Ascending aorta (tissue), 2 donors: ENCODE measurements at regions not wholly inside any gene's neighbourhood (a gene's known extent, or its start where the extent isn't known, plus 50 kb on each side); places are given as distances from the start of the nearest gene placed in this dataset.

Source experiments
- DNase-seq, 2 donors: peaks; one replicate each; pipeline ENCODE4 v3.0.0-alpha.2; 2019; ENCODE audit warnings: low spot score in 2 of 2
- H3K27ac ChIP-seq, 2 donors: fragments of 200-600 bp; sonication (generic); one replicate each; pipeline ENCODE4 v1.5.1; 2016 to 2017; ENCODE audit warnings: mild to moderate bottlenecking in 1 of 2
- H3K27me3 ChIP-seq: fragments of 200-600 bp; sonication (generic); one replicate; pipeline ENCODE4 v1.5.1; 2017
- H3K36me3 ChIP-seq, 2 donors: fragments of 200-600 bp; sonication (generic); one replicate each; pipeline ENCODE4 v1.5.1; 2016
- H3K4me1 ChIP-seq, 2 donors: fragments of 200-600 bp; sonication (generic); one replicate each; pipeline ENCODE4 v1.5.1; 2016 to 2017; ENCODE audit warnings: mild to moderate bottlenecking in 1 of 2
- H3K4me3 ChIP-seq, 2 donors: fragments of 200-600 bp; sonication (generic); one replicate each; pipeline ENCODE4 v1.5.1; 2016 to 2017; ENCODE audit warnings: mild to moderate bottlenecking in 1 of 2
- H3K9me3 ChIP-seq, 2 donors: fragments of 200-600 bp; sonication (generic); one replicate each; pipeline ENCODE4 v1.5.1; 2016
- intact Hi-C: fragments of 100-400 bp; cut with DNase I; formaldehyde crosslinking; loops from one replicate; pipeline ENCODE4 v1.15.1; 2023
- TF ChIP-seq, protein P1 (sequence below), 3 experiments: fragments of 200-600 bp in 2 of 3; fragments of 450-650 bp in 1 of 3; sonication (generic) in 2 of 3; IDR thresholded peaks; one replicate each; pipeline ENCODE4 v1.5.1; 2016 to 2019; ENCODE audit warnings: antibody characterized with exemption in 3 of 3, mild to moderate bottlenecking in 1 of 3, moderate library complexity in 1 of 3

DNA sequence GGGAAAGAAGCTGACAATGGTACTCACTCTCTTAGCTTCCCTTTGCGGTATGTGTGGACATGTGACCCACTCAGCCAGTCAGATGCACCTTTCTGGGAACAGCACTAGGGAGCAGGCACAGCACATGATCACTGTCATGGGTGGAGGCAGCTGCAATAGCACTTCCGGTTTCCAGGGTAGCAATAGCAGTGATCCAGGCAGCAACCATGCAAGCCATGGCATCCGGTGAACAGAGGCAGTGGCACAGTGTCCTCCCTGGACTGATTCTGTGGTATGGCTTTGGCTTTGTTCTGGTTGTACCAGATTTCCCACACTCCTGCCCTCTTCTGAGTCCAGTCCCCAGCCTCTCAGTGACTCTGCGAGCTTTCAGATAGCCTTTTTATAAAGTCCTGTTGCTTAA is 86.8 kb upstream of the NAMPT start:
- no peaks in the 10 kb centered on the region for H3K27me3 ChIP-seq
- intact Hi-C loops: no loop called here
- no peak overlapping the region for H3K27ac ChIP-seq
- DNase-seq: peak in 1 of 2 donors; percentile 36
- no peaks in the 10 kb centered on the region for H3K9me3 ChIP-seq
- TF ChIP-seq, protein P1, sequence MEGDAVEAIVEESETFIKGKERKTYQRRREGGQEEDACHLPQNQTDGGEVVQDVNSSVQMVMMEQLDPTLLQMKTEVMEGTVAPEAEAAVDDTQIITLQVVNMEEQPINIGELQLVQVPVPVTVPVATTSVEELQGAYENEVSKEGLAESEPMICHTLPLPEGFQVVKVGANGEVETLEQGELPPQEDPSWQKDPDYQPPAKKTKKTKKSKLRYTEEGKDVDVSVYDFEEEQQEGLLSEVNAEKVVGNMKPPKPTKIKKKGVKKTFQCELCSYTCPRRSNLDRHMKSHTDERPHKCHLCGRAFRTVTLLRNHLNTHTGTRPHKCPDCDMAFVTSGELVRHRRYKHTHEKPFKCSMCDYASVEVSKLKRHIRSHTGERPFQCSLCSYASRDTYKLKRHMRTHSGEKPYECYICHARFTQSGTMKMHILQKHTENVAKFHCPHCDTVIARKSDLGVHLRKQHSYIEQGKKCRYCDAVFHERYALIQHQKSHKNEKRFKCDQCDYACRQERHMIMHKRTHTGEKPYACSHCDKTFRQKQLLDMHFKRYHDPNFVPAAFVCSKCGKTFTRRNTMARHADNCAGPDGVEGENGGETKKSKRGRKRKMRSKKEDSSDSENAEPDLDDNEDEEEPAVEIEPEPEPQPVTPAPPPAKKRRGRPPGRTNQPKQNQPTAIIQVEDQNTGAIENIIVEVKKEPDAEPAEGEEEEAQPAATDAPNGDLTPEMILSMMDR (IDR thresholded peaks at IDR 0.05): no peak
- no peak overlapping the region for H3K4me3 ChIP-seq
- H3K4me1 ChIP-seq: no peaks in the 10 kb centered on the region
- H3K36me3 ChIP-seq: no peaks in the 10 kb centered on the region

GRCh38 chr7:106370542-106370941 is 85.8 kb upstream of the NAMPT start:
- no peaks in the 10 kb centered on the region for H3K36me3 ChIP-seq
- TF ChIP-seq, protein P1 (IDR thresholded peaks at IDR 0.05): no peak
- no peaks in the 10 kb centered on the region for H3K27me3 ChIP-seq

DNA sequence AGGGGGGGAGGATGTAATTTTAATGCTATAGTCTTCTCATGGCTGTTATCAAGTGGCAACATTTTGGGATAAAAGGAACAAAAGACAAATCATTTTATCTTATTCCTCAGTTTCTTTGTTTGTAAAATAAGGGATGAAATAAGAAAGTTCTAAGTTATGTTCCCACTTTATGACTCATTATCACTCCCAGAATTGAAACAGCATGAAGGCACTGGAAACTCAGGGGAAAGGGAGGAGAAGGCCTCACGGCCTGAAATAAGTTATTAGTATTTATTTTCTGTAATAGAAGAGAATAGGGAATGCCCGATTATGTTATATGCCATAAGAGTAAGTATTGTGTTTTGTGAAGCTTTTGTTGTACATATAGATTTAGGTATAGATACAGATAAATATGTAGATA is 85.0 kb upstream of the NAMPT start:
- no peaks in the 10 kb centered on the region for H3K27me3 ChIP-seq
- H3K36me3 ChIP-seq: no peaks in the 10 kb centered on the region
- TF ChIP-seq, protein P1 (IDR thresholded peaks at IDR 0.05): no peak
- no peaks in the 10 kb centered on the region for H3K4me1 ChIP-seq
- intact Hi-C loops: no loop called here
- no peak for DNase-seq
- no peak overlapping the region for H3K27ac ChIP-seq
- no peaks in the 10 kb centered on the region for H3K9me3 ChIP-seq
- H3K4me3 ChIP-seq: no peak overlapping the region

More at GRCh38 chr7:106370542-106370941, 85.8 kb upstream of the NAMPT start:
- intact Hi-C loops: no loop called here
- no peak overlapping the region for H3K27ac ChIP-seq
- H3K9me3 ChIP-seq: no peaks in the 10 kb centered on the region
- no peak for DNase-seq
- H3K4me3 ChIP-seq: no peak overlapping the region
- H3K4me1 ChIP-seq: no peaks in the 10 kb centered on the region

- intact Hi-C loops: no loop called here
Measured at GRCh38 chr7:106369352-106369751, 84.6 kb upstream of the NAMPT start.

DNA sequence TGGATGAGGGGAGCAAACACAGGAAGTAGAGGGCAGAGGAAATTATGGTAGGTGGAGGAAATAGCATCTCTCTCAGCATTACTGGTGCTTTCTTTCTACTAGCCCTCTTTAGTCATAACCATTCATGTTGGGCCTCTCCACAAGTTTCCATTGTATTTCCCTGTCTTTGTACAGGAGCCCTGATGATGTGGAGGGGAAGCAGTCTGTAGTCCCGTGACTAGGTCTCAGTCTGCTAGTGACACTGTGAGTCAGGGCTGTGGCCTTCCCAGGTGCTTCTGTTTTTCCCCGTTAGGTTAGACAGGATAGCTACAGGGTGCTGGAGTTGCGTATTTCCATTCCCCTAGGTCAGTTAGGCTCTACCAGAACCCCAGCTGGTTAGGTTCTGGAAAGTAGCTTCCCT is 82.9 kb upstream of the NAMPT start:
- no peaks in the 10 kb centered on the region for H3K4me1 ChIP-seq
- intact Hi-C loops: no loop called here
- no peaks in the 10 kb centered on the region for H3K9me3 ChIP-seq
- DNase-seq: no peak
- H3K4me3 ChIP-seq: no peak overlapping the region
- no peaks in the 10 kb centered on the region for H3K36me3 ChIP-seq
- no peak overlapping the region for H3K27ac ChIP-seq
- TF ChIP-seq, protein P1 (IDR thresholded peaks at IDR 0.05): no peak
- no peaks in the 10 kb centered on the region for H3K27me3 ChIP-seq

More at GRCh38 chr7:106369352-106369751, 84.6 kb upstream of the NAMPT start:
- no peak for DNase-seq
- TF ChIP-seq, protein P1 (IDR thresholded peaks at IDR 0.05): no peak
- Histone ChIP-seq H3K4me3 (no peak overlapping the region), H3K4me1 (no peaks in the 10 kb centered on the region), H3K36me3 (no peaks in the 10 kb centered on the region), H3K27me3 (no peaks in the 10 kb centered on the region), H3K9me3 (no peaks in the 10 kb centered on the region), H3K27ac (no peak overlapping the region)

GRCh38 chr7:106367018-106367420 is 82.2 kb upstream of the NAMPT start:
- no peak for DNase-seq
- no peak overlapping the region for H3K27ac ChIP-seq
- no peaks in the 10 kb centered on the region for H3K9me3 ChIP-seq
- H3K27me3 ChIP-seq: no peaks in the 10 kb centered on the region
- intact Hi-C loops: no loop called here
- H3K36me3 ChIP-seq: no peaks in the 10 kb centered on the region
- no peak overlapping the region for H3K4me3 ChIP-seq
- TF ChIP-seq, protein P1 (IDR thresholded peaks at IDR 0.05): no peak
- no peaks in the 10 kb centered on the region for H3K4me1 ChIP-seq
